Lower leg skin (tissue), 4 donors: ENCODE measurements at regions not wholly inside any gene's neighbourhood (a gene's known extent, or its start where the extent isn't known, plus 50 kb on each side); places are given as distances from the start of the nearest gene placed in this dataset.

Experiments used
- DNase-seq, 2 donors: peaks; one replicate each; pipeline ENCODE4 v3.0.0-alpha.2; 2019; ENCODE audit warnings: low spot score in 2 of 2
- H3K4me3 ChIP-seq: fragments of 200-600 bp; sonication (generic); 2 replicates; pipeline ENCODE4 v1.5.1; 2017; ENCODE audit warnings: mild to moderate bottlenecking, low read depth; ENCODE audit not compliant: poor library complexity, severe bottlenecking
- POLR2A ChIP-seq, 2 donors: fragments of 450-650 bp; IDR thresholded peaks; one replicate each; pipeline ENCODE4 v1.6.1; 2016 to 2017; ENCODE audit warnings: antibody characterized with exemption in 2 of 2, mild to moderate bottlenecking in 1 of 2, moderate library complexity in 1 of 2
- whole genome bisulfite sequencing, 2 donors: methylation state at CpG; one replicate each; pipeline ENCODE4 v1.1.5; 2018; 5-methylcytosine and 5-hydroxymethylcytosine counted together
- intact Hi-C: fragments of 100-400 bp; cut with DNase I; formaldehyde crosslinking; loops from one replicate; pipeline ENCODE4 v1.15.0; 2023; ENCODE audit warnings: low total_unique reads
- TF ChIP-seq, protein P1 (sequence below), 3 donors: fragments of 450-650 bp; IDR thresholded peaks; one replicate each; pipeline ENCODE4 v1.5.1; 2016; ENCODE audit warnings: antibody characterized with exemption in 3 of 3, mild to moderate bottlenecking in 3 of 3, moderate library complexity in 2 of 3

DNA sequence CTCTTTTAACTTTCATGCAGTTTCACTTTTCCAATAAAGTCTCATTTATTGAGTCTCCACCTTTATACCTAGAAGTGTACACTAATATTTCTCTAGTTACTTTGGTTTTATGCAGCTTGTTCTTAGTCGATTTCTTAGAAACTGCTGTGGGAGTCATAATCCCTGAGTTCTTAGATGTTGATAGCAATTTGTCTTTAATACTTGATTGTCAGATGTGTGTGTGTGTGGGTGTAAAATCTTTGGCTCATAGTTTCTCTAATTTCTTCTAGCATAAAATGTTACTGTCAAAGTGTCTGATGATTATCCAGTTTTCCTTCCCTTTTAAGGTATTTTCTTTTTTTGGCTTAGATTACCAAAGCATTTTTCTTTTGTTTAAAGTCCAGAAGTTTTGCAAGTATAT is 473.8 kb upstream of the PTCHD4 start:
- WGBS, 2 donors, result 46 to 49% methylated on average over 1 of the region's 1 CpG
- intact Hi-C loops, result no loop called here
- no peak for DNase-seq
- H3K4me3 ChIP-seq, result no peak overlapping the region
- TF ChIP-seq POLR2A (IDR thresholded peaks at IDR 0.05), result no peak
- TF ChIP-seq, protein P1, sequence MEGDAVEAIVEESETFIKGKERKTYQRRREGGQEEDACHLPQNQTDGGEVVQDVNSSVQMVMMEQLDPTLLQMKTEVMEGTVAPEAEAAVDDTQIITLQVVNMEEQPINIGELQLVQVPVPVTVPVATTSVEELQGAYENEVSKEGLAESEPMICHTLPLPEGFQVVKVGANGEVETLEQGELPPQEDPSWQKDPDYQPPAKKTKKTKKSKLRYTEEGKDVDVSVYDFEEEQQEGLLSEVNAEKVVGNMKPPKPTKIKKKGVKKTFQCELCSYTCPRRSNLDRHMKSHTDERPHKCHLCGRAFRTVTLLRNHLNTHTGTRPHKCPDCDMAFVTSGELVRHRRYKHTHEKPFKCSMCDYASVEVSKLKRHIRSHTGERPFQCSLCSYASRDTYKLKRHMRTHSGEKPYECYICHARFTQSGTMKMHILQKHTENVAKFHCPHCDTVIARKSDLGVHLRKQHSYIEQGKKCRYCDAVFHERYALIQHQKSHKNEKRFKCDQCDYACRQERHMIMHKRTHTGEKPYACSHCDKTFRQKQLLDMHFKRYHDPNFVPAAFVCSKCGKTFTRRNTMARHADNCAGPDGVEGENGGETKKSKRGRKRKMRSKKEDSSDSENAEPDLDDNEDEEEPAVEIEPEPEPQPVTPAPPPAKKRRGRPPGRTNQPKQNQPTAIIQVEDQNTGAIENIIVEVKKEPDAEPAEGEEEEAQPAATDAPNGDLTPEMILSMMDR (IDR thresholded peaks at IDR 0.05), result no peak

DNA sequence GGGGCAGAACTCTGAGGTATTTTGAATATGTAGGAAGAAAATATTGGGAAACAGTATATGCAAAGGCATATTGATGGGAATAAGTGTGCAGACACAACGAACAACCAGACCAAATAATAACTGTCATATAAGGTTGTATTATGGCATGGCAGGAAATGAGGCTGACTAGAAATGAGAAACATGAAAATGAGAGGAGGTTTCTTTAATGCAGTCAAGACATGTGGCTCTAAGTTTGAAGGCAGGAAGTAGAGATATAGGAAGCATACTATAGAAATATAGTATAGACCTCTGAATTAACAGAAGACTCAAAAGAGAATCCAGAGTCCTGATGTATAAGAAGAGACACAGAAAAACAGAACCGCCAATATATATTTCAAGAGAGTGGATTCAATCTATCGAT is 459.7 kb upstream of the PTCHD4 start:
- no peak overlapping the region for H3K4me3 ChIP-seq
- no peak for TF ChIP-seq POLR2A (IDR thresholded peaks at IDR 0.05)
- TF ChIP-seq, protein P1 (IDR thresholded peaks at IDR 0.05), result no peak
- no peak for DNase-seq
- intact Hi-C loops, result no loop called here
- 78 to 86% methylated on average over 3 of the region's 3 CpGs for WGBS, 2 donors

DNA sequence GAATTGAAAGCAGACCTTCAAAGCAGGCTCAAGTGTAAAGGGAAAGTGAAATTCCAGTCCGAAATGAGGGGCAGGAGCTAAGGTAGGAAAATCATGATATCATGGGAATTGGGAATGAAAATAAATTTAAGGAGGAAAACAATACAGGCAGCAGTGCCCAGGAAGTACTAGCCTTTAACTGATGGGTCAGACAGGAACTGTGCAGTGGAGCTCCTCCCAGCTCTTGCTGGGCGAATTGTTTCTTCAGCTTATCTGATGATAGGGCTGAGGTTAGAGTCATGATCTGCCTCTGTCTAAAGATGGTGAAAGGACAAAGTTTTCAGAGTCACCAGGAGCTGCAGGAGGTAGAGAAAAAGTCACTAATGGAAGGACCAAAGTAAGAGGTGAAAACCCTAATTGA is 457.9 kb upstream of the PTCHD4 start:
- no peak for DNase-seq
- H3K4me3 ChIP-seq, result no peak overlapping the region
- no peak for TF ChIP-seq POLR2A (IDR thresholded peaks at IDR 0.05)
- intact Hi-C loops, result no loop called here
- 62 to 71% methylated on average over 2 of the region's 2 CpGs for WGBS, 2 donors

DNA sequence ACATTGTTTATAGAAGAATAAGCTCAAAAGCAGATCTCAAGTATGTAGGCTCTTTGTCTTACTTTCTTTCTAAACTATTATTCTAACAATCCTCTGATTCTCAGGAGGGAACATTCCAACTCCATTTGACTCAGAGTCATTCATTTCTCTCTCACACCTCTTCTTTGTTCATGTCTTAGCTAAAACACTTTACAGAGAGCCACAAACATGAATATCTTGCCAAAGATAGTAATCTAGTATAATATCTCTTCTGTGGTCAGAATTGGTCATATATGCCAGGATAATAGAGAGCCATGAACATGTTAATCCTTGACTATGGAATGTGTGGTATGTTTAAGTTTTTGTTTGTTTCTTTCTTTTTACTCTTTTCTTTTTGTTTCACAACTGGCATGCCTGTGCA is 456.0 kb upstream of the PTCHD4 start:
- TF ChIP-seq, protein P1 (IDR thresholded peaks at IDR 0.05), result no peak
- no peak for TF ChIP-seq POLR2A (IDR thresholded peaks at IDR 0.05)
- H3K4me3 ChIP-seq, result no peak overlapping the region
- intact Hi-C loops, result no loop called here
- DNase-seq, result no peak

DNA sequence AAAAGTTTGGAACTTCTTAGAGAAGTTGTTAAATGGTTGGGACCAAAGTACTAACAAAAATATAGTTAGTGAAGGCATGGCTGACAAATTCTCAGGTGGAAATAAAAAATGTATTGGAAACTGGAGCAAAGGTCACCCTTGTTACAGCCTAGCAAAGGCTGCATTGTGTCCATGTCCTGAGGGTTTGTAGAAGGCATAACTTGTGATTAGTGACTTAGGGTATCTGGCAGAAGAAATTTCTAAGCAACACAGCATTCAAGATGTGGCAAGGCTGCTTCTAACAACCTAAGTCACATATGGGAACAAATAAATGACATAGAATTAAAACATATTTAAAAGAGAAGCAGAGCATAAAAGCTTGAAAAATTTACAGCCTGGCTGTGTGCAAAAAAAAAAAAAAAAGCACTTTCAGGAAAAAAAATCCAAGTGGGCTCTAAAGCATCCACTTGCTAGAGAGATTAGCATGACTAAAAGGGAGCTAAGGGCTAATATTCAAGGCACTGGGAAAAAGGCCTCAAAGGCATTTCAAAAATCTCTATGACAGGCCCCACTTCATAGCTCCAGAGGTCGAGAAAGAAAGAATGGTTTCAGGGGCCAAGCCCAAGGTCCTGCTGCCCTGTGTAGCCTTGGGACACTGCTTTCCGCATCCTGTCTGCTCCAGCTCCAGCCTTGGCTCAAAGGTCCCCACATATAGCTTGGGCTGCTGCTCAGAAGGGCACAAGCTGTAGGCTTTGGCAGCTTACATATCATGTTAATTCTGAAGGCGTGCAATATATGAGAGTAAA is 453.2 kb upstream of the PTCHD4 start:
- DNase-seq, result no peak
- no peak for TF ChIP-seq POLR2A (IDR thresholded peaks at IDR 0.05)
- TF ChIP-seq, protein P1 (IDR thresholded peaks at IDR 0.05), result no peak
- no peak overlapping the region for H3K4me3 ChIP-seq
- WGBS, 2 donors, result 67 to 80% methylated on average over 3 of the region's 3 CpGs
- intact Hi-C loops, result no loop called here

DNA sequence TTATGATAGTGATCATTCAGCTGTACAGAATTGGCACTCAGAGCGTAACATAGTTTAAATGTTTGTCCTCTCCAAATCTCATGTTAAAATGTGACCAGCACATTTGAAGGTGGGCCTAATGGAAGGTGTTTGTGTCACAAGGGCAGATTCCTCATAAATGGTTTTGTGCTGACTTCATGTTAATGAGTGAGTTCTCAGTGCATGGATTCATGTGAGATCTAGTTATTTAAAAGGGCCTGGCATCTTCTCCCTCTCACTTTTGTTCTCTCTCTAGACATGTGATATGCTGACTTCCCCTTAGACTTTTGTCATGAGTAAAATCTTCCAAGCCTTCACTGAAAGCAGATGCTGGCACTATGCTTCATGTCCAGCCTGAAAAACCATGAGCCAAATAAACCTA is 452.4 kb upstream of the PTCHD4 start:
- intact Hi-C loops, result no loop called here
- no peak for DNase-seq
- WGBS, 2 donors, result 64 to 81% methylated on average over 1 of the region's 1 CpG
- H3K4me3 ChIP-seq, result no peak overlapping the region
- no peak for TF ChIP-seq POLR2A (IDR thresholded peaks at IDR 0.05)
- TF ChIP-seq, protein P1 (IDR thresholded peaks at IDR 0.05), result no peak
